Medulla oblongata (tissue), 1 donor: ENCODE measurements at regions not wholly inside any gene's neighbourhood (a gene's known extent, or its start where the extent isn't known, plus 50 kb on each side); places are given as distances from the start of the nearest gene placed in this dataset.
"Not testable (repeated sequence)": the region's sequence is repeated elsewhere in the genome, so short reads cannot be mapped to it uniquely, and the experiment has no call there.

Source experiments
- DNase-seq: peaks from one replicate; pipeline ENCODE4 v3.0.0-alpha.2; 2015; ENCODE audit errors: extremely low spot score

- no peak for DNase-seq
Measured at GRCh38 chr3:64438066-64438465, 212.8 kb upstream of the PRICKLE2 start.

- DNase-seq: no peak
Measured at GRCh38 chr3:64437131-64437530, 211.9 kb upstream of the PRICKLE2 start.

DNA sequence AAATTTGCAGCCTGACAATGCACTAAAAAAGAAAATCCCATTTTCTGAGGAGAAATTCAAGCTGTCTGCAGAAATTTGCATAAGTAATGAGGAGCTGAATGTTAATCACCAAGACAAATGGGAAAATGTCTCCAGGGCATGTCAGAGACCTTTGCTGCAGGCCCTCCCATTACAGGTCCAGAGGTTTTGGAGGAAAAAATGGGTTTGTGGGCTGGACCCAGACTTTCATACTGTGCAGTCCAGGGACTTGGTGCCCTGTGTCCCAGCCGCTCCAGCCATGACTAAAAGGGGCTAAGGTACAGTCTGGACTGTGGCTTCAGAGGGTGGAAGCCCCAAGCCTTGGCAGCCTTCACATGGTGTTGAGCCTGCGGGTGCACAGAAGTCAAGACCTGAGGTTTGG is 209.8 kb upstream of the PRICKLE2 start:
- DNase-seq: not testable (repeated sequence)

- no peak for DNase-seq
Measured at GRCh38 chr3:64432870-64433269, 207.6 kb upstream of the PRICKLE2 start.

DNA sequence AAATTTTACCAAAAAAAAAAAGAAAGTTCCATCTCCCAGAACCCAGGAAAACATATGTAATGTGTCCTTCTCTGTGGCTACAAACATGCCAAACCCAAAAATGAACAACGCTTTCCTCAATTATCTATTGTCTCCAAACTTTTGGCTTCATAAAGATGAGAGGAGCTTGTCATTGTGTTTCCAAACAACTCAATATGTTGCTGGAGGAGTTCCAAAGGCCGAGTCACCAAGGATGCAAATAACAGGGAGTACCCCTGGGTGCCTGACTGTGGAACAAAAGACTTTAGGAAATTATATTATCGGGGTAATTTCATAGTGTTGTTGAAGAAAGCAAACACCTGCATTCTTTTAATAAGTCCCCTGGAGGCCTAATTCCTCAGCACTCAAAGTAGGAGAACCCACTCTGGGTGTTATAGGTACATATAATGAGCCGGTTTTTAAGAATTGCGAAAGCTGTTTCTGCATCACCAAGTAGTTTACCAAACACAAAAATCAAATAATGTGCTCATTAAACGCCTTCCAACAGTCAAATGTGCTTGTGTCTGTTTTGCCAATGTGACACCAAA is 206.3 kb upstream of the PRICKLE2 start:
- DNase-seq: no peak

GRCh38 chr3:64427671-64428070 is 202.4 kb upstream of the PRICKLE2 start:
- no peak for DNase-seq

DNA sequence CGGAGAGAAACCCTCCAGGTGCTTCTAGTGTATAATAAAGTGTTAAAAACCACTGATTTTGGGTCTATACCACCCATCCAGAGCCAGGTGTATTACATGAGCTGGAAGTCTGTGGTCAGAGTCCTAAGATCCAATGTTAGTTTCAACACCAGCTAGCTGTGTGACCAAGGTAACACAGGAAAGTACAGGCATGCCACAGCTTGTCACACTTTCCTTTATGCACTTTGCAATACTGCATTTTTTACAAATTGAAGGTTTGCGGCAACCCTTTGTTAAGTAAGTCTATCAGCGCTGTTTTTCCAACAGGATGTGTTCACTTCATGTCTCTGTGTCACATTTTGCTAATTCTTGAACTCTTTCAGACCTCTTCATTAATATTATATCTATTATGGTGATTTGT is 201.3 kb upstream of the PRICKLE2 start:
- DNase-seq: no peak

GRCh38 chr3:64422932-64423331 is 197.7 kb upstream of the PRICKLE2 start:
- DNase-seq: no peak

DNA sequence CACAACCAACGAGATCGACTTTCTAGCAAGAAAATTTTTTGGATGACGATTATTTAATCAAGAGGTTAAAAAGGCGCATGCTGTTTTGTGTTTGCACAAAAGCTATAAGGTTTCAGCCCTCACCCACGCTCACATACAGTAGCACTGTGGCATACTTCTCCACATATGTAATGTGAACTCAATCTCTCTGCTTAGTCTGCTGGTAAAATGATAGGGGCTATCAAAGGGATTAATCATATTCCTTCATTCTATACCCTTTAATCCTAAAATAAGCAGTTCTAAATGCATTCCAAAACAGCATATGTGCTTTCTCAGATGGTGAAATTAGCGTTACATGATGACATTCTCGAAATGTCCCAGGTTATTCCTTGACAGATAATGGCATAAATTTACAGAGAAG is 196.9 kb upstream of the PRICKLE2 start:
- DNase-seq: no peak

- DNase-seq: peak; percentile 40
Measured at GRCh38 chr3:64417816-64418215, 192.6 kb upstream of the PRICKLE2 start.

DNA sequence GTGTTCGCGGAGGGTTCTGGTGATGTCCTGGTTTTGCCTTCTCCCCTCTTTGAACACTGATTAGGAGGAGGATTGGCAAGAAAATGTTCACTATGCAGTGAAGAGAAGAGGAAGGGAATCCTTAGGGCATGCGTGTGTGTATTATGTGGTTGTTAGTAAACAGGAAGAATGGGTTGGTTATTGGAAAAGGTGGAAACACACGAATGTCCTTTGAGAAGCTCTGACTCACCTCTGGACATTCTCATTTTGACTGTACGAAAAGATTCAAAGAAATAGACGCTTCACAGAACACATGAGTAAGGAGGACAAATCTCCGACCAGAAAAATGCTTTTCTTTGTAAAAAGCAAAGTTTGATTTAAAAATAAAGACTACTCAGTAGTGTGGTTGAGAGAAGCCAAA is 188.8 kb upstream of the PRICKLE2 start:
- no peak for DNase-seq

GRCh38 chr3:64411101-64411500 is 185.8 kb upstream of the PRICKLE2 start:
- DNase-seq: no peak

GRCh38 chr3:64410226-64410625 is 185.0 kb upstream of the PRICKLE2 start:
- no peak for DNase-seq

- no peak for DNase-seq
Measured at GRCh38 chr3:64408770-64409169, 183.5 kb upstream of the PRICKLE2 start.

DNA sequence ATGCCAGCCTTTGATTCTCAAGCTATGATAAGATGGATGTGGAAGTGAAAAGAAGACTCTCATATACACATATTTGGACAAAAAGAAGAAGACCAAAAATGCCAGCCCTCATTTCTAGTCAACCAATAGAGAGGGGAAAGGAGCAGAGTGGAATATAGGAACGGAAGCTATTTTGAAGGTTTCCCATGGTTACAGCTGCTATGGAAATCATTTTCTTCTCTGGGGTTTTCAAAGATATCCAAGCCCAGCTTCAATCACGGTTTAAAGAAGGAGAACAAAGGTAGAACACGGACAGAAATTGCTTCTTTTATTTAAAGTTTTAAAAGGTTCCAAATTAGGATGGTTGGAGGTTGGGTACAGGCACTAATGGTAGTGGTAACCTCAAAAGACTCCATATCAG is 181.0 kb upstream of the PRICKLE2 start:
- no peak for DNase-seq

- no peak for DNase-seq
Measured at GRCh38 chr3:64405211-64405835, 180.1 kb upstream of the PRICKLE2 start.

DNA sequence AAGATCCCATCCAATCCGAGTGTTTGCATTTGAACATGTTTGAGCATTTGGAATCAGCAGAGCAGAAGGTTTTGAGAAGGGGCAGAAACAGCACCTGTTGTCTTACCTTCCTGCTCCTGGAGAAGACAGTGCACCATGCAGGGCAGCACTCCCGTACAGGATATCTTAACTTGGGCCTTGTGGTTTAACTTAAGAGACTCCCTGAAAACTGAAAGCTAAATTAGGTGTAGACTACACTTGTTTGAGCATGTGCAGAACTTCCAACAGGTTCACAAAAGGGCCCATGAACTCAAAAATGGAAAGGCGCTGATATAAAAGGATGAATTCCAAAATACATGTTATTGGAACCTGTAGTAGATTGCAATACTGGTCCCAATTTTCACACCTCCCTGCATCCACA is 175.4 kb upstream of the PRICKLE2 start:
- DNase-seq: no peak

GRCh38 chr3:64399205-64399800 is 174.0 kb upstream of the PRICKLE2 start:
- peak; percentile 76 for DNase-seq

- DNase-seq: no peak
Measured at GRCh38 chr3:64398476-64398875, 173.2 kb upstream of the PRICKLE2 start.

DNA sequence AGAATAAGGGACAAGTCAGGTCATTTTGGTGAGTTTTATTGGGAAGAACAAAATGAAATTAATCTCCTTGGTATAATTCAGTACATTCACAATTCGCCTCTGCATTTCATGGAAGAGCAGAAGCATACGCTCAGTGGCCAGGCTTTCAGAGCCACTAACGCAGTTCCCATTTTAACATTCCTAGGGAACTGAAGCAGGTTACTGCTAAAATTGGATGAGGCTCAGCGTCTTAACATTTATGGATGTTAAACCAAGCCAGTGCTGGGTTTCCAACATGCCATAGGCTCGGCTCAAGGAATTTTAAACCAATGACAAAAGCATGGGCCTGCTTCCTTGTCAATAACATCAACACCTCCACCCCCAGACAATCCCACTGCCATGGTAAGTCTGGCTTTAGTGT is 172.7 kb upstream of the PRICKLE2 start:
- DNase-seq: no peak

- DNase-seq: no peak
Measured at GRCh38 chr3:64397573-64397972, 172.3 kb upstream of the PRICKLE2 start.

GRCh38 chr3:64395490-64395889 is 170.2 kb upstream of the PRICKLE2 start:
- DNase-seq: no peak

DNA sequence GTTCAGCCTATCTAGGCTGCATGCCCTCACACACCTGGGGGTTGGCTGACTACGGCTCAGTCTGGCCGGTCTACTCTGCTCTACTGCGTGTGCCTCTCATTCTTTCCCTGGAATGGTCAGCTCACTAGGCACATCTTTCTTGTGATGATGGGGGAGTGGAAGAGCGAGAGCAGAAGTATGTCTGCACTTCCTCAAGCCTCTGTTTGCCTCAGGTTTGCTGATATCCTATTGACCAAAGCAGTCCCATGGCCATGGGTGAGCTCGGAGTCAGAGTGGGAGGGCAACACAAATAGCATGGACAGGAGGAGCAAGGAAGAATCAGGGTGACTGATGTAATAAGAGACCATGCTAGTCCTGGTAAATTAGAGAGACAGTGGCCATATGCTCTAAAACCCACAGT is 167.9 kb upstream of the PRICKLE2 start:
- no peak for DNase-seq

- no peak for DNase-seq
Measured at GRCh38 chr3:64392001-64392400, 166.7 kb upstream of the PRICKLE2 start.
